ENCODE measurements at regions not wholly inside any gene's neighbourhood (a gene's known extent, or its start where the extent isn't known, plus 50 kb on each side); places are given as distances from the start of the nearest gene placed in this dataset.

- Histone ChIP-seq H3K27ac (no peak overlapping the region), H3K36me3 (ENCODE audit: control insufficient read depth, insufficient read depth, low read length) (no peaks in the 10 kb centered on the region), H3K27me3 (ENCODE audit: control insufficient read depth, insufficient read depth, low read length) (no peaks in the 10 kb centered on the region), H3K9ac (no peak overlapping the region), H3K4me2 (ENCODE audit: low read length) (no peak overlapping the region), H3K79me2 (no peaks in the 10 kb centered on the region), H3K9me3 (ENCODE audit: control insufficient read depth, low read length) (no peaks in the 10 kb centered on the region), H3K4me1 (no peaks in the 10 kb centered on the region), H3K4me3 (ENCODE audit: low read depth, low read length) (no peak overlapping the region), H2AFZ (no peak overlapping the region)
- TF ChIP-seq CTCF (IDR thresholded peaks at IDR 0.05), result no peak
Observed at GRCh38 chr11:25702417-25702816, 629.5 kb upstream of the ANO3 start.

GRCh38 chr11:25710975-25711374 is 621.0 kb upstream of the ANO3 start:
- no peak for TF ChIP-seq CTCF (IDR thresholded peaks at IDR 0.05)
- H3K27me3 ChIP-seq (ENCODE audit: control insufficient read depth, insufficient read depth, low read length), result no peaks in the 10 kb centered on the region
- H3K36me3 ChIP-seq (ENCODE audit: control insufficient read depth, insufficient read depth, low read length), result no peaks in the 10 kb centered on the region

DNA sequence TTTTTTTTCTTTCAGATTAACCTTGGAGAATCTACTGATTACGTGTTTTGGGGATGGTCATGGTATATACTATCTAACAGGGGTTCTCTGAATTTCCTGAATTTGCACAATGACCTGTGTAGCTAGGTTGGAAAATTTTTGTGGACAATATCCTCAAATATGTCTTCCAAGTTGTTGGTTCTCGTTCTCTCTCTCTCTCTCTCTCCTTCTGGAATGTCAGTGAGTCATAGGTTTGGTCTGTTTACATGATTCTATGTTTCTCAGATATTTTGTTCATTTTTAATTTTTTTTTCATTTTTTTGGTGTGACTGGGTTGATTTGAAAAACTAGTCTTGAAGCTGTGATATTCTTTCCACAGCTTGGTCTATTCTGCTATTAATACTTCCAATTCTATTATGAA is 604.0 kb upstream of the ANO3 start:
- Histone ChIP-seq H3K79me2 (no peaks in the 10 kb centered on the region), H3K9me3 (ENCODE audit: control insufficient read depth, low read length) (no peaks in the 10 kb centered on the region), H3K4me2 (ENCODE audit: low read length) (no peak overlapping the region), H3K27ac (no peak overlapping the region), H3K4me3 (ENCODE audit: low read depth, low read length) (no peak overlapping the region), H2AFZ (no peak overlapping the region), H3K27me3 (ENCODE audit: control insufficient read depth, insufficient read depth, low read length) (no peaks in the 10 kb centered on the region), H3K4me1 (no peaks in the 10 kb centered on the region), H3K9ac (no peak overlapping the region), H3K36me3 (ENCODE audit: control insufficient read depth, insufficient read depth, low read length) (no peaks in the 10 kb centered on the region)
- no peak for TF ChIP-seq CTCF (IDR thresholded peaks at IDR 0.05)

More at GRCh38 chr11:25710975-25711374, 621.0 kb upstream of the ANO3 start:
- H3K9ac ChIP-seq, result no peak overlapping the region
- no peak overlapping the region for H2AFZ ChIP-seq
- no peaks in the 10 kb centered on the region for H3K9me3 ChIP-seq (ENCODE audit: control insufficient read depth, low read length)
- no peaks in the 10 kb centered on the region for H3K79me2 ChIP-seq
- no peaks in the 10 kb centered on the region for H3K4me1 ChIP-seq
- H3K27ac ChIP-seq, result no peak overlapping the region
- no peak overlapping the region for H3K4me3 ChIP-seq (ENCODE audit: low read depth, low read length)
- H3K4me2 ChIP-seq (ENCODE audit: low read length), result no peak overlapping the region

- Histone ChIP-seq H3K9ac (no peak overlapping the region), H3K27me3 (ENCODE audit: control insufficient read depth, insufficient read depth, low read length) (no peaks in the 10 kb centered on the region), H3K36me3 (ENCODE audit: control insufficient read depth, insufficient read depth, low read length) (no peaks in the 10 kb centered on the region), H3K9me3 (ENCODE audit: control insufficient read depth, low read length) (no peaks in the 10 kb centered on the region), H3K27ac (no peak overlapping the region), H3K4me2 (ENCODE audit: low read length) (no peak overlapping the region), H2AFZ (no peak overlapping the region), H3K79me2 (no peaks in the 10 kb centered on the region), H3K4me3 (ENCODE audit: low read depth, low read length) (no peak overlapping the region), H3K4me1 (no peaks in the 10 kb centered on the region)
- TF ChIP-seq CTCF (IDR thresholded peaks at IDR 0.05), result no peak
Observed at GRCh38 chr11:25730230-25730629, 601.7 kb upstream of the ANO3 start.

- no peak for TF ChIP-seq CTCF (IDR thresholded peaks at IDR 0.05)
- Histone ChIP-seq H3K9ac (no peak overlapping the region), H2AFZ (no peak overlapping the region), H3K27ac (no peak overlapping the region), H3K36me3 (ENCODE audit: control insufficient read depth, insufficient read depth, low read length) (no peaks in the 10 kb centered on the region), H3K79me2 (no peaks in the 10 kb centered on the region), H3K9me3 (ENCODE audit: control insufficient read depth, low read length) (no peaks in the 10 kb centered on the region), H3K4me3 (ENCODE audit: low read depth, low read length) (no peak overlapping the region), H3K4me1 (no peaks in the 10 kb centered on the region), H3K4me2 (ENCODE audit: low read length) (no peak overlapping the region), H3K27me3 (ENCODE audit: control insufficient read depth, insufficient read depth, low read length) (no peaks in the 10 kb centered on the region)
Observed at GRCh38 chr11:25733777-25734176, 598.2 kb upstream of the ANO3 start.
